ENCODE measurements at regions not wholly inside any gene's neighbourhood (a gene's known extent, or its start where the extent isn't known, plus 50 kb on each side); places are given as distances from the start of the nearest gene placed in this dataset.

GRCh38 chr2:190780594-190780993 lies 100.0 kb upstream of the GLS start:
- no peak for TF ChIP-seq FOXP2 (optimal IDR thresholded peaks at IDR 0.05; ENCODE audit: borderline replicate concordance, extremely low read depth, extremely low read length, insufficient read depth)
- no peak for TF ChIP-seq REST (IDR thresholded peaks at IDR 0.05; ENCODE audit: insufficient read depth in 1 of 2, low read depth in 2 of 2, low read length in 2 of 2)
- no peak for TF ChIP-seq TAF1 (IDR thresholded peaks at IDR 0.05; ENCODE audit: borderline replicate concordance, insufficient read depth, low read length)
- TF ChIP-seq POLR2AphosphoS5 (IDR thresholded peaks at IDR 0.05; ENCODE audit: low read depth, low read length): no peak
- TF ChIP-seq SIN3A (IDR thresholded peaks at IDR 0.05; ENCODE audit: borderline replicate concordance, insufficient read depth, low read length): no peak

GRCh38 chr2:190781604-190782198 lies 98.9 kb upstream of the GLS start:
- TF ChIP-seq TAF1 (IDR thresholded peaks at IDR 0.05; ENCODE audit: borderline replicate concordance, insufficient read depth, low read length) (no peak), REST (IDR thresholded peaks at IDR 0.05; ENCODE audit: insufficient read depth in 1 of 2, low read depth in 2 of 2, low read length in 2 of 2) (no peak), POLR2AphosphoS5 (IDR thresholded peaks at IDR 0.05; ENCODE audit: low read depth, low read length) (no peak), FOXP2 (optimal IDR thresholded peaks at IDR 0.05; ENCODE audit: borderline replicate concordance, extremely low read depth, extremely low read length, insufficient read depth) (no peak), SIN3A (IDR thresholded peaks at IDR 0.05; ENCODE audit: borderline replicate concordance, insufficient read depth, low read length) (no peak)

- TF ChIP-seq POLR2AphosphoS5 (IDR thresholded peaks at IDR 0.05; ENCODE audit: low read depth, low read length) (no peak), REST (IDR thresholded peaks at IDR 0.05; ENCODE audit: insufficient read depth in 1 of 2, low read depth in 2 of 2, low read length in 2 of 2) (no peak), SIN3A (IDR thresholded peaks at IDR 0.05; ENCODE audit: borderline replicate concordance, insufficient read depth, low read length) (no peak), TAF1 (IDR thresholded peaks at IDR 0.05; ENCODE audit: borderline replicate concordance, insufficient read depth, low read length) (no peak), FOXP2 (optimal IDR thresholded peaks at IDR 0.05; ENCODE audit: borderline replicate concordance, extremely low read depth, extremely low read length, insufficient read depth) (no peak)
Observed at GRCh38 chr2:190782264-190782663, 98.4 kb upstream of the GLS start.

GRCh38 chr2:190783513-190784263 lies 96.9 kb upstream of the GLS start:
- TF ChIP-seq FOXP2 (optimal IDR thresholded peaks at IDR 0.05; ENCODE audit: borderline replicate concordance, extremely low read depth, extremely low read length, insufficient read depth) (no peak), TAF1 (IDR thresholded peaks at IDR 0.05; ENCODE audit: borderline replicate concordance, insufficient read depth, low read length) (no peak), SIN3A (IDR thresholded peaks at IDR 0.05; ENCODE audit: borderline replicate concordance, insufficient read depth, low read length) (no peak), POLR2AphosphoS5 (IDR thresholded peaks at IDR 0.05; ENCODE audit: low read depth, low read length) (no peak), REST (IDR thresholded peaks at IDR 0.05; ENCODE audit: insufficient read depth in 1 of 2, low read depth in 2 of 2, low read length in 2 of 2) (no peak)

All from PFSK-1 (cell line).